Thymus (tissue), 11 donors: ENCODE measurements at regions not wholly inside any gene's neighbourhood (a gene's known extent, or its start where the extent isn't known, plus 50 kb on each side); places are given as distances from the start of the nearest gene placed in this dataset.
"Not testable (repeated sequence)": the region's sequence is repeated elsewhere in the genome, so short reads cannot be mapped to it uniquely, and the experiment has no call there.

Experiments
- DNase-seq, 9 donors: peaks; one replicate each; pipeline ENCODE4 v3.0.0-alpha.2; 2013; ENCODE audit warnings: low spot score in 9 of 9, low read depth in 6 of 9, missing footprints in 1 of 9
- H3K27ac ChIP-seq, 2 donors: one replicate each; pipeline ENCODE4 v1.5.1; 2013; ENCODE audit warnings: control low read depth in 1 of 2, low read depth in 1 of 2, low read length in 1 of 2, mild to moderate bottlenecking in 1 of 2, moderate library complexity in 1 of 2
- H3K27me3 ChIP-seq, 2 donors: one replicate each; pipeline ENCODE4 v1.5.1; 2013; ENCODE audit warnings: low read length in 1 of 2; ENCODE audit not compliant: control insufficient read depth in 2 of 2, insufficient read depth in 1 of 2
- H3K36me3 ChIP-seq, 2 donors: one replicate each; pipeline ENCODE4 v1.5.1; 2013; ENCODE audit warnings: low read length in 1 of 2, mild to moderate bottlenecking in 1 of 2, moderate library complexity in 1 of 2; ENCODE audit not compliant: control insufficient read depth in 2 of 2, insufficient read depth in 2 of 2
- H3K4me1 ChIP-seq, 2 donors: one replicate each; pipeline ENCODE4 v1.5.1; 2013; ENCODE audit warnings: low read length in 2 of 2; ENCODE audit not compliant: control insufficient read depth in 2 of 2, insufficient read depth in 2 of 2
- H3K4me3 ChIP-seq, 2 donors: one replicate each; pipeline ENCODE4 v1.5.1; 2013; ENCODE audit warnings: low read length in 2 of 2, control low read depth in 1 of 2, mild to moderate bottlenecking in 1 of 2
- H3K9me3 ChIP-seq, 2 donors: one replicate each; pipeline ENCODE4 v1.5.1; 2013; ENCODE audit warnings: low read length in 1 of 2, mild to moderate bottlenecking in 1 of 2; ENCODE audit not compliant: control insufficient read depth in 2 of 2, insufficient read depth in 1 of 2
- WGBS: extraction: QIAGEN DNeasy Blood & Tissue Kit; methylation state at CpG from one replicate; pipeline ENCODE4 v1.1.7; 2013; 5-methylcytosine and 5-hydroxymethylcytosine counted together
- donor health status: healthy.

GRCh38 chr2:16025876-16026640, 85.7 kb downstream of the MYCN start:
- Histone ChIP-seq H3K4me1 (no peaks in the 10 kb centered on the region), H3K36me3 (no peaks in the 10 kb centered on the region), H3K27me3 (no peaks in the 10 kb centered on the region), H3K27ac (no peak overlapping the region), H3K9me3 (no peaks in the 10 kb centered on the region), H3K4me3 (no peak overlapping the region)
- no peak for DNase-seq
- 89% methylated on average over 17 of the region's 17 CpGs for WGBS

GRCh38 chr2:16025211-16025875, 85.0 kb downstream of the MYCN start:
- Histone ChIP-seq H3K9me3 (no peaks in the 10 kb centered on the region), H3K36me3 (no peaks in the 10 kb centered on the region), H3K4me3 (no peak overlapping the region), H3K27me3 (no peaks in the 10 kb centered on the region), H3K27ac (no peak overlapping the region), H3K4me1 (no peaks in the 10 kb centered on the region)
- no peak for DNase-seq
- WGBS: 84% methylated on average over 8 of the region's 8 CpGs

GRCh38 chr2:16024628-16025027, 84.3 kb downstream of the MYCN start:
- not testable (repeated sequence) for DNase-seq, H3K9me3 ChIP-seq, H3K27me3 ChIP-seq, H3K27ac ChIP-seq, H3K4me3 ChIP-seq, H3K4me1 ChIP-seq, H3K36me3 ChIP-seq
- 94% methylated on average over 8 of the region's 8 CpGs for WGBS

GRCh38 chr2:16023506-16024360, 83.4 kb downstream of the MYCN start:
- Histone ChIP-seq H3K4me3 (no peak overlapping the region), H3K27ac (no peak overlapping the region), H3K27me3 (no peaks in the 10 kb centered on the region), H3K36me3 (no peaks in the 10 kb centered on the region), H3K4me1 (no peaks in the 10 kb centered on the region), H3K9me3 (no peaks in the 10 kb centered on the region)
- no peak for DNase-seq
- WGBS: 90% methylated on average over 5 of the region's 5 CpGs

- Histone ChIP-seq H3K27me3 (no peaks in the 10 kb centered on the region), H3K4me1 (no peaks in the 10 kb centered on the region), H3K4me3 (no peak overlapping the region), H3K9me3 (no peaks in the 10 kb centered on the region), H3K36me3 (no peaks in the 10 kb centered on the region), H3K27ac (no peak overlapping the region)
- DNase-seq: no peak
- WGBS: 88% methylated on average over 6 of the region's 6 CpGs
Measured at GRCh38 chr2:16022548-16023240, 82.3 kb downstream of the MYCN start.

- Histone ChIP-seq H3K36me3 (no peaks in the 10 kb centered on the region), H3K9me3 (no peaks in the 10 kb centered on the region), H3K4me1 (no peaks in the 10 kb centered on the region), H3K27me3 (no peaks in the 10 kb centered on the region), H3K4me3 (no peak overlapping the region), H3K27ac (no peak overlapping the region)
- 89% methylated on average over 4 of the region's 4 CpGs for WGBS
- no peak for DNase-seq
Measured at GRCh38 chr2:16021611-16022363, 81.4 kb downstream of the MYCN start.

- Histone ChIP-seq H3K9me3 (no peaks in the 10 kb centered on the region), H3K27me3 (peaks cover under 1 to 1% of the 10 kb centered on the region in 2 donors), H3K36me3 (no peaks in the 10 kb centered on the region), H3K4me1 (no peaks in the 10 kb centered on the region), H3K27ac (no peak overlapping the region), H3K4me3 (no peak overlapping the region)
- WGBS: 97% methylated on average over 5 of the region's 5 CpGs
- DNase-seq: no peak
Measured at GRCh38 chr2:16020389-16021008, 80.1 kb downstream of the MYCN start.

- Histone ChIP-seq H3K27ac (no peak overlapping the region), H3K4me1 (no peaks in the 10 kb centered on the region), H3K9me3 (no peaks in the 10 kb centered on the region), H3K36me3 (no peaks in the 10 kb centered on the region), H3K27me3 (peaks cover 4 to 9% of the 10 kb centered on the region in 2 donors), H3K4me3 (no peak overlapping the region)
- no peak for DNase-seq
- WGBS: 97% methylated on average over 4 of the region's 4 CpGs
Measured at GRCh38 chr2:16019617-16020351, 79.4 kb downstream of the MYCN start.
